Gastrocnemius medialis (tissue), 4 donors: ENCODE measurements at regions not wholly inside any gene's neighbourhood (a gene's known extent, or its start where the extent isn't known, plus 50 kb on each side); places are given as distances from the start of the nearest gene placed in this dataset.
"Not testable (repeated sequence)": the region's sequence is repeated elsewhere in the genome, so short reads cannot be mapped to it uniquely, and the experiment has no call there.

Experiments used
- POLR2A ChIP-seq, 2 donors: fragments of 450-650 bp; IDR thresholded peaks; one replicate each; pipeline ENCODE4 v1.6.1; 2017; ENCODE audit warnings: antibody characterized with exemption in 2 of 2, mild to moderate bottlenecking in 2 of 2, moderate library complexity in 2 of 2
- TF ChIP-seq, protein P1 (sequence below), 5 experiments: fragments of 450-650 bp in 3 of 5; fragments of 200-600 bp in 2 of 5; sonication (generic) in 2 of 5; IDR thresholded peaks in 4 of 5; conservative IDR thresholded peaks in 1 of 5; 1 replicate in 4 of 5; 2 replicates in 1 of 5; pipeline ENCODE4 v1.5.1; 2016 to 2019; ENCODE audit warnings: antibody characterized with exemption in 5 of 5, mild to moderate bottlenecking in 3 of 5, moderate library complexity in 3 of 5

DNA sequence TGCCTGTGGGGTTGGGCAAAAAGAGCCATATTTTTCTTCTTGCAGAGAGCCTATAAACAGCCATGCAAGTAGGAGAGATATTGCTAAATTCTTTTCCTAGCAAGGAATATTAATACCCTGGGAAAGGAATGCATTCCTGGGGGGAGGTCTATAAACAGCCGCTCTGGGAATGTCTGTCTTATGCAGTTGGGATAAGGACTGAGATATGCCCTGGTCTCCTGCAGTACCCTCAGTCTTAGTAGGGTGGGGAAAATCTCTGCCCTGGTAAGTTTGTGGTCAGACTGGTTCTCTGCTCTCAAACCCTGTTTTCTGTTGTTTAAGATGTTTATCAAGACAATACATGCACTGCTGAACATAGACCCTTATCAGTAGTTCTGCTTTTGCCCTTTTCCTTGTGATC is 508.3 kb downstream of the IRS1 start:
- TF ChIP-seq, protein P1, sequence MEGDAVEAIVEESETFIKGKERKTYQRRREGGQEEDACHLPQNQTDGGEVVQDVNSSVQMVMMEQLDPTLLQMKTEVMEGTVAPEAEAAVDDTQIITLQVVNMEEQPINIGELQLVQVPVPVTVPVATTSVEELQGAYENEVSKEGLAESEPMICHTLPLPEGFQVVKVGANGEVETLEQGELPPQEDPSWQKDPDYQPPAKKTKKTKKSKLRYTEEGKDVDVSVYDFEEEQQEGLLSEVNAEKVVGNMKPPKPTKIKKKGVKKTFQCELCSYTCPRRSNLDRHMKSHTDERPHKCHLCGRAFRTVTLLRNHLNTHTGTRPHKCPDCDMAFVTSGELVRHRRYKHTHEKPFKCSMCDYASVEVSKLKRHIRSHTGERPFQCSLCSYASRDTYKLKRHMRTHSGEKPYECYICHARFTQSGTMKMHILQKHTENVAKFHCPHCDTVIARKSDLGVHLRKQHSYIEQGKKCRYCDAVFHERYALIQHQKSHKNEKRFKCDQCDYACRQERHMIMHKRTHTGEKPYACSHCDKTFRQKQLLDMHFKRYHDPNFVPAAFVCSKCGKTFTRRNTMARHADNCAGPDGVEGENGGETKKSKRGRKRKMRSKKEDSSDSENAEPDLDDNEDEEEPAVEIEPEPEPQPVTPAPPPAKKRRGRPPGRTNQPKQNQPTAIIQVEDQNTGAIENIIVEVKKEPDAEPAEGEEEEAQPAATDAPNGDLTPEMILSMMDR (IDR thresholded peaks at IDR 0.05 in 4 of 5, conservative IDR thresholded peaks at IDR 0.05 in 1 of 5), result not testable (repeated sequence)
- TF ChIP-seq POLR2A (IDR thresholded peaks at IDR 0.05), result not testable (repeated sequence)
